Caco-2 (cell line): ENCODE measurements at regions not wholly inside any gene's neighbourhood (a gene's known extent, or its start where the extent isn't known, plus 50 kb on each side); places are given as distances from the start of the nearest gene placed in this dataset.
"Not testable (repeated sequence)": the region's sequence is repeated elsewhere in the genome, so short reads cannot be mapped to it uniquely, and the experiment has no call there.

Experiments
- BruUV-seq: library from RNA; stranded (reverse); fragments of 400-500 nt; replicated peaks from 2 replicates; lab custom pipeline; 2021; lab: Mats Ljungman, UMichigan
- CTCF ChIA-PET: fragments of 300-600 bp; sonication (Branson Sonifier 250); formaldehyde crosslinking; loops from one replicate; lab custom pipeline; 2022; ENCODE audit warnings: antibody characterized with exemption; lab: Charles Lee
- POLR2A ChIA-PET: fragments of 300-600 bp; sonication (Branson Sonifier 250); formaldehyde crosslinking; loops from one replicate; lab custom pipeline; 2022; ENCODE audit warnings: antibody characterized with exemption; lab: Charles Lee
- DNase-seq, 2 experiments: peaks; one replicate each; pipeline versions ENCODE4 v3.0.0 to v3.0.0-alpha.2; 2020 to 2022
- H3K27me3 ChIP-seq: replicated peaks from 2 replicates; pipeline ENCODE4 v1.6.0; 2011; ENCODE audit warnings: low read length; ENCODE audit not compliant: control insufficient read depth, insufficient read depth
- H3K36me3 ChIP-seq: 2 replicates; pipeline ENCODE4 v1.5.1; 2011; ENCODE audit warnings: low read length; ENCODE audit not compliant: control insufficient read depth, insufficient read depth
- H3K4me1 ChIP-seq: fragments of 250-450 bp; sonication (Bioruptor Pico); 2 replicates; pipeline ENCODE4 v1.5.1; 2020; ENCODE audit warnings: mild to moderate bottlenecking
- H3K4me3 ChIP-seq: 2 replicates; pipeline ENCODE4 v1.5.1; 2011; ENCODE audit warnings: low read depth, mild to moderate bottlenecking, control low read depth, low read length
- H3K9me3 ChIP-seq: fragments of 250-450 bp; sonication (Bioruptor Pico); 2 replicates; pipeline ENCODE4 v1.5.1; 2020; ENCODE audit warnings: mild to moderate bottlenecking, moderate library complexity
- H3K27ac Mint-ChIP-seq: one replicate; pipeline ENCODE4 v1.8.0; 2022; ENCODE audit warnings: mixed read lengths; ENCODE audit not compliant: unreplicated experiment
- H3K27me3 Mint-ChIP-seq: one replicate; pipeline ENCODE4 v1.8.0; 2022; ENCODE audit warnings: mixed read lengths; ENCODE audit not compliant: insufficient read depth, unreplicated experiment
- H3K36me3 Mint-ChIP-seq: one replicate; pipeline ENCODE4 v1.8.0; 2022; ENCODE audit warnings: mild to moderate bottlenecking, mixed read lengths; ENCODE audit not compliant: insufficient read depth, unreplicated experiment
- H3K4me1 Mint-ChIP-seq: one replicate; pipeline ENCODE4 v1.8.0; 2022; ENCODE audit warnings: low read depth, mixed read lengths; ENCODE audit not compliant: unreplicated experiment
- H3K4me3 Mint-ChIP-seq: one replicate; pipeline ENCODE4 v1.8.0; 2022; ENCODE audit warnings: mild to moderate bottlenecking, moderate library complexity, mixed read lengths; ENCODE audit not compliant: unreplicated experiment
- H3K9me3 Mint-ChIP-seq: one replicate; pipeline ENCODE4 v1.8.0; 2022; ENCODE audit warnings: mixed read lengths; ENCODE audit not compliant: unreplicated experiment
- intact Hi-C: fragments of 100-400 bp; cut with micrococcal nuclease; formaldehyde crosslinking; loops from one replicate; pipeline ENCODE4 v1.10.0; 2022; ENCODE audit not compliant: unreplicated experiment
- TF ChIP-seq, protein P1 (sequence below), 2 experiments: fragments of 200-600 bp in 1 of 2; IDR thresholded peaks; 1 replicate in 1 of 2; 2 replicates in 1 of 2; pipeline versions ENCODE4 v1.5.1 to v1.8.0; 2011 to 2022; ENCODE audit warnings: antibody characterized with exemption in 1 of 2, control low read depth in 1 of 2, inconsistent platforms in 1 of 2, low read depth in 1 of 2, low read length in 1 of 2, mild to moderate bottlenecking in 1 of 2, moderate library complexity in 1 of 2; ENCODE audit not compliant: insufficient read depth in 1 of 2, severe bottlenecking in 1 of 2, unreplicated experiment in 1 of 2

DNA sequence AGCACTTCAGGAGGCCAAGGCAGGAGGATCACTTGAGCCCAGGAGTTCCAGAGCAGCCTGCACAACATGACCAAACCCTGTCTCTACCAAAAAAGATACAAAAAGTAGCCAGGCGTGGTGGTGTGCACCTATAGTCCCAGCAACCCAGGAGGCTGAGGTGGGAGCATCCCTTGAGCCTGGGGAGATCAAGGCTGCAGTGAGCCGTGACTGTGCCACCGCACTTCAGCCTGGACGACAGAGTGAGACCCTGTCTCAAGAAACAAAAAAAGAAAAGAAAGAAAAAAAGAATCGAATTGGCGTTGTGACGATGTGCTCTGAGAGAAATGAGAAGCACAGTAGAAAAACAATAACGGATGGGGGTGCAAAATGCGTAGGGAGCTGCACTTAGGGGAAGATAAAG, 101.4 kb downstream of the NDFIP1 start:
- Mint-ChIP-seq H3K4me3 (no peak overlapping the region), H3K4me1 (no peaks in the 10 kb centered on the region), H3K9me3 (no peaks in the 10 kb centered on the region), H3K27ac (no peak overlapping the region), H3K27me3 (no peaks in the 10 kb centered on the region), H3K36me3 (no peaks in the 10 kb centered on the region)
- H3K9me3 ChIP-seq, result no peaks in the 10 kb centered on the region
- BruUV-seq, result no TSS peak
- no peak for DNase-seq
- H3K4me3 ChIP-seq, result no peak overlapping the region
- POLR2A ChIA-PET, result no interaction called here
- CTCF ChIA-PET, result no interaction called here
- TF ChIP-seq, protein P1, sequence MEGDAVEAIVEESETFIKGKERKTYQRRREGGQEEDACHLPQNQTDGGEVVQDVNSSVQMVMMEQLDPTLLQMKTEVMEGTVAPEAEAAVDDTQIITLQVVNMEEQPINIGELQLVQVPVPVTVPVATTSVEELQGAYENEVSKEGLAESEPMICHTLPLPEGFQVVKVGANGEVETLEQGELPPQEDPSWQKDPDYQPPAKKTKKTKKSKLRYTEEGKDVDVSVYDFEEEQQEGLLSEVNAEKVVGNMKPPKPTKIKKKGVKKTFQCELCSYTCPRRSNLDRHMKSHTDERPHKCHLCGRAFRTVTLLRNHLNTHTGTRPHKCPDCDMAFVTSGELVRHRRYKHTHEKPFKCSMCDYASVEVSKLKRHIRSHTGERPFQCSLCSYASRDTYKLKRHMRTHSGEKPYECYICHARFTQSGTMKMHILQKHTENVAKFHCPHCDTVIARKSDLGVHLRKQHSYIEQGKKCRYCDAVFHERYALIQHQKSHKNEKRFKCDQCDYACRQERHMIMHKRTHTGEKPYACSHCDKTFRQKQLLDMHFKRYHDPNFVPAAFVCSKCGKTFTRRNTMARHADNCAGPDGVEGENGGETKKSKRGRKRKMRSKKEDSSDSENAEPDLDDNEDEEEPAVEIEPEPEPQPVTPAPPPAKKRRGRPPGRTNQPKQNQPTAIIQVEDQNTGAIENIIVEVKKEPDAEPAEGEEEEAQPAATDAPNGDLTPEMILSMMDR (IDR thresholded peaks at IDR 0.05; ENCODE audit: insufficient read depth in 1 of 2, low read depth in 1 of 2, low read length in 1 of 2, severe bottlenecking in 1 of 2, unreplicated experiment in 1 of 2), result no peak
- H3K27me3 ChIP-seq, result no peaks in the 10 kb centered on the region
- H3K36me3 ChIP-seq, result no peaks in the 10 kb centered on the region
- intact Hi-C loops, result no loop called here
- no peaks in the 10 kb centered on the region for H3K4me1 ChIP-seq

GRCh38 chr5:142208777-142209312, 100.3 kb downstream of the NDFIP1 start:
- BruUV-seq, result no TSS peak

DNA sequence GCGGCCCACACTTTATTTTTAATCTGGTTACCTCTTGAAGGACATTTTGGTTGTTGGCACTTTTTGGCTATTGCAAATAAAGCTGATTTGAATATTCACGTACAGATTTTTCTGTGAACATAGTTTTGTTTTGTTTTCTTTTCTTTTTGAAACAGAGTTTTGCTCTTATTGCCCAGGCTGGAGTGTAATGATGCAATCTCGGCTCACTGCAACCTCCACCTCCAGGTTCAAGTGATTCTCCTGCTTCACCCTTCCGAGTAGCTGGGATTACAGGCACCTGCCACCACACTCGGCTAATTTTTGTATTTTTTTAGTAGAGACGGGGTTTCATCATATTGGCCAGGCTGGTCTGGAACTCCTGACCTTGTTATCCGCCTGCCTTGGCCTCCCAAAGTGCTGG, 99.7 kb downstream of the NDFIP1 start:
- BruUV-seq, intact Hi-C loops, H3K27ac Mint-ChIP-seq, CTCF ChIA-PET, H3K36me3 ChIP-seq, H3K4me3 Mint-ChIP-seq, H3K27me3 ChIP-seq, H3K4me3 ChIP-seq, POLR2A ChIA-PET, DNase-seq, H3K36me3 Mint-ChIP-seq, H3K27me3 Mint-ChIP-seq, H3K9me3 ChIP-seq, H3K9me3 Mint-ChIP-seq, H3K4me1 Mint-ChIP-seq, H3K4me1 ChIP-seq: not testable (repeated sequence)

More at GRCh38 chr5:142208777-142209312, 100.3 kb downstream of the NDFIP1 start:
- intact Hi-C loops, result no loop called here
- Mint-ChIP-seq H3K36me3 (no peaks in the 10 kb centered on the region), H3K27ac (no peak overlapping the region), H3K27me3 (no peaks in the 10 kb centered on the region), H3K4me3 (no peak overlapping the region), H3K4me1 (no peaks in the 10 kb centered on the region), H3K9me3 (no peaks in the 10 kb centered on the region)
- TF ChIP-seq, protein P1 (IDR thresholded peaks at IDR 0.05; ENCODE audit: insufficient read depth in 1 of 2, low read depth in 1 of 2, low read length in 1 of 2, severe bottlenecking in 1 of 2, unreplicated experiment in 1 of 2), result no peak
- Histone ChIP-seq H3K4me3 (no peak overlapping the region), H3K9me3 (no peaks in the 10 kb centered on the region), H3K27me3 (no peaks in the 10 kb centered on the region), H3K36me3 (no peaks in the 10 kb centered on the region), H3K4me1 (no peaks in the 10 kb centered on the region)
- DNase-seq, result no peak
- ChIA-PET POLR2A (interaction anchor here (0.7 kb wide), 1 partner anchor 31 kb away, joined by 3 read pairs; no protein-coding TSS in a partner anchor), CTCF (no interaction called here)
